HepG2 (cell line): ENCODE measurements at regions not wholly inside any gene's neighbourhood (a gene's known extent, or its start where the extent isn't known, plus 50 kb on each side); places are given as distances from the start of the nearest gene placed in this dataset.

Experiments
- ATAC-seq: fragments of 200-7000 bp; cut with Tn5 transposase; 3 replicates; pipeline ENCODE4 v1.9.1; 2020; ENCODE audit warnings: mild to moderate bottlenecking, moderate library complexity
- BruUV-seq: library from RNA; stranded (reverse); fragments of 400-500 nt; replicated peaks from 2 replicates; lab custom pipeline; 2021; lab: Mats Ljungman, UMichigan
- CTCF ChIA-PET: fragments of 300-600 bp; formaldehyde crosslinking; extraction: SDS; loops from one replicate; lab custom pipeline; 2021; ENCODE audit warnings: low total read pairs, inconsistent platforms, low intra/inter-chr PET ratio; lab: Yijun Ruan, JAX
- POLR2A ChIA-PET: fragments of 350-600 bp; sonication (Branson Sonifier 250); formaldehyde crosslinking; loops from one replicate; lab custom pipeline; 2020; ENCODE audit warnings: antibody characterized with exemption, inconsistent platforms; lab: Yijun Ruan, JAX
- DNase-seq: peaks from one replicate; pipeline ENCODE4 v3.0.0-alpha.2; 2015; ENCODE audit warnings: low spot score
- FAIRE-seq: peaks from 3 replicates; lab custom pipeline; 2011; peaks lifted over from hg19 to GRCh38; lab: Jason Lieb, UNC
- H2AFZ ChIP-seq: one replicate; pipeline ENCODE4 v1.6.1; 2011; ENCODE audit warnings: low read length, inconsistent platforms
- H3K27ac ChIP-seq: fragments of 300-600 bp; 3 replicates; pipeline ENCODE4 v1.8.0; 2011; ENCODE audit warnings: mixed run types, mild to moderate bottlenecking, mixed read lengths, low read length, inconsistent platforms; ENCODE audit not compliant: insufficient read depth; ENCODE audit errors: extremely low read length
- H3K27me3 ChIP-seq, 2 experiments: fragments of 200-600 bp in 1 of 2; 2 replicates in 1 of 2; 3 replicates in 1 of 2; pipeline versions ENCODE4 v1.6.0 to v1.8.0; 2011; ENCODE audit warnings: low read length in 2 of 2, mild to moderate bottlenecking in 2 of 2, moderate library complexity in 2 of 2, inconsistent platforms in 1 of 2; ENCODE audit not compliant: insufficient read depth in 2 of 2, control insufficient read depth in 1 of 2
- H3K36me3 ChIP-seq, 2 experiments: fragments of 200-600 bp in 1 of 2; replicated peaks in 1 of 2; 2 replicates in 1 of 2; 3 replicates in 1 of 2; pipeline versions ENCODE4 v1.5.1 to v1.8.0; 2011; ENCODE audit warnings: low read length in 2 of 2, inconsistent platforms in 1 of 2; ENCODE audit not compliant: insufficient read depth in 2 of 2, control insufficient read depth in 1 of 2
- H3K4me1 ChIP-seq: 2 replicates; pipeline ENCODE4 v1.5.1; 2012; ENCODE audit warnings: low read length, inconsistent platforms; ENCODE audit not compliant: insufficient read depth
- H3K4me2 ChIP-seq: 2 replicates; pipeline ENCODE4 v1.6.0; 2011; ENCODE audit warnings: low read depth, low read length, inconsistent platforms
- H3K4me3 ChIP-seq, 3 experiments: fragments of 200-600 bp in 1 of 3; sonication (generic), shearing (Covaris generic) in 1 of 3; replicated peaks in 1 of 3; 2 replicates each; pipeline ENCODE4 v1.5.1; 2011 to 2016; ENCODE audit warnings: low read length in 3 of 3, inconsistent platforms in 2 of 3, low read depth in 2 of 3, mild to moderate bottlenecking in 2 of 3, control low read depth in 1 of 3, mixed read lengths in 1 of 3; ENCODE audit not compliant: insufficient read depth in 1 of 3
- H3K79me2 ChIP-seq: one replicate; pipeline ENCODE4 v1.6.1; 2011; ENCODE audit warnings: low read length, inconsistent platforms; ENCODE audit not compliant: insufficient read depth
- H3K9ac ChIP-seq: 2 replicates; pipeline ENCODE4 v1.6.0; 2011; ENCODE audit warnings: mild to moderate bottlenecking, low read depth, low read length, inconsistent platforms; ENCODE audit not compliant: insufficient read depth
- H3K9me3 ChIP-seq: 2 replicates; pipeline ENCODE4 v1.5.1; 2012; ENCODE audit warnings: mild to moderate bottlenecking, low read length
- H4K20me1 ChIP-seq: 2 replicates; pipeline ENCODE4 v1.6.0; 2011; ENCODE audit warnings: inconsistent platforms, mild to moderate bottlenecking, low read length, moderate library complexity; ENCODE audit not compliant: insufficient read depth
- ATF1 ChIP-seq: IDR thresholded peaks from 2 replicates; pipeline ENCODE4 v1.6.1; 2016; ENCODE audit warnings: mild to moderate bottlenecking, control low read depth
- CCDC6 ChIP-seq: sonication (generic); formaldehyde crosslinking; IDR thresholded peaks from 2 replicates; pipeline ENCODE4 v1.8.1; 2022; ENCODE audit warnings: mild to moderate bottlenecking, missing genetic modification reagents, moderate library complexity
- GFI1 ChIP-seq: sonication (generic); formaldehyde crosslinking; IDR thresholded peaks from 2 replicates; pipeline ENCODE4 v1.5.0; 2020; ENCODE audit warnings: missing genetic modification reagents, mild to moderate bottlenecking, borderline replicate concordance
- HCFC1 ChIP-seq: fragments of 150-350 bp; IDR thresholded peaks from 2 replicates; pipeline ENCODE4 v1.6.1; 2014; ENCODE audit warnings: low read depth, low read length
- MED8 ChIP-seq: sonication (generic); formaldehyde crosslinking; IDR thresholded peaks from 2 replicates; pipeline ENCODE4 v1.8.1; 2023; ENCODE audit warnings: mild to moderate bottlenecking, missing genetic modification reagents; ENCODE audit not compliant: insufficient replicate concordance
- RNF2 ChIP-seq: fragments of 450-650 bp; conservative IDR thresholded peaks from 2 replicates; pipeline ENCODE4 v1.6.1; 2016; ENCODE audit warnings: low read depth
- TRIM24 ChIP-seq: sonication (generic); formaldehyde crosslinking; IDR thresholded peaks from 2 replicates; pipeline ENCODE4 v1.8.0; 2022; ENCODE audit warnings: mild to moderate bottlenecking, missing genetic modification reagents
- U2AF2 ChIP-seq: fragments of 200-400 bp; formaldehyde crosslinking; IDR thresholded peaks from 2 replicates; pipeline ENCODE4 v1.6.1; 2017; ENCODE audit warnings: low read depth, mild to moderate bottlenecking, low read length
- ZNF138 ChIP-seq: sonication (generic); formaldehyde crosslinking; IDR thresholded peaks from 2 replicates; pipeline ENCODE4 v1.5.0; 2020; ENCODE audit warnings: mild to moderate bottlenecking, low read depth, missing genetic modification reagents
- ZNF256 ChIP-seq: sonication (generic); formaldehyde crosslinking; conservative IDR thresholded peaks from 2 replicates; pipeline ENCODE4 v1.4.0; 2020; ENCODE audit warnings: missing genetic modification reagents
- ZNF431 ChIP-seq: sonication (generic); formaldehyde crosslinking; IDR thresholded peaks from 2 replicates; pipeline ENCODE4 v1.9.0; 2022; ENCODE audit warnings: missing genetic modification reagents, low read depth, mild to moderate bottlenecking, borderline replicate concordance
- ZNF562 ChIP-seq: sonication (generic); formaldehyde crosslinking; IDR thresholded peaks from 2 replicates; pipeline ENCODE4 v1.8.0; 2022; ENCODE audit warnings: missing genetic modification reagents, borderline replicate concordance
- ZNF7 ChIP-seq: IDR thresholded peaks from 2 replicates; pipeline ENCODE4 v1.6.1; 2016; ENCODE audit warnings: missing biosample characterization, missing genetic modification reagents
- ZNF777 ChIP-seq: sonication (generic); formaldehyde crosslinking; IDR thresholded peaks from 2 replicates; pipeline ENCODE4 v1.4.0; 2020; ENCODE audit warnings: missing genetic modification reagents
- ZNF841 ChIP-seq: sonication (generic); formaldehyde crosslinking; IDR thresholded peaks from 2 replicates; pipeline ENCODE4 v1.8.1; 2023; ENCODE audit warnings: missing genetic modification reagents, borderline replicate concordance
- ZSCAN30 ChIP-seq: sonication (generic); formaldehyde crosslinking; IDR thresholded peaks from 2 replicates; pipeline ENCODE4 v1.5.0; 2020; ENCODE audit warnings: mild to moderate bottlenecking, missing genetic modification reagents
- WGBS: methylation state at CpG from one replicate; pipeline ENCODE4 v1.1.6; 2017; ENCODE audit warnings: low lambda C conversion rate; 5-methylcytosine and 5-hydroxymethylcytosine counted together
- in situ Hi-C: cut with HindIII; loops from 2 replicates; pipeline ENCODE4 v1.10.0; 2017; ENCODE audit warnings: low pct_unique_long_range_greater_than_20kb; ENCODE audit not compliant: extremely low pct_ligation_motif_present
- intact Hi-C: fragments of 100-400 bp; cut with micrococcal nuclease; formaldehyde crosslinking; loops from one replicate; pipeline ENCODE4 v1.10.0; 2022; ENCODE audit not compliant: unreplicated experiment
- TF ChIP-seq, protein P1 (sequence below): sonication (generic); formaldehyde crosslinking; IDR thresholded peaks from 2 replicates; pipeline ENCODE4 v1.4.0; 2020; ENCODE audit warnings: missing genetic modification reagents
- TF ChIP-seq, protein P2 (sequence below): sonication (generic); formaldehyde crosslinking; IDR thresholded peaks from 2 replicates; pipeline ENCODE4 v1.4.0; 2020; ENCODE audit warnings: missing genetic modification reagents
- TF ChIP-seq, protein P3 (sequence below): sonication (generic); formaldehyde crosslinking; IDR thresholded peaks from 2 replicates; pipeline ENCODE4 v1.4.0; 2020; ENCODE audit warnings: missing genetic modification reagents, borderline replicate concordance

DNA sequence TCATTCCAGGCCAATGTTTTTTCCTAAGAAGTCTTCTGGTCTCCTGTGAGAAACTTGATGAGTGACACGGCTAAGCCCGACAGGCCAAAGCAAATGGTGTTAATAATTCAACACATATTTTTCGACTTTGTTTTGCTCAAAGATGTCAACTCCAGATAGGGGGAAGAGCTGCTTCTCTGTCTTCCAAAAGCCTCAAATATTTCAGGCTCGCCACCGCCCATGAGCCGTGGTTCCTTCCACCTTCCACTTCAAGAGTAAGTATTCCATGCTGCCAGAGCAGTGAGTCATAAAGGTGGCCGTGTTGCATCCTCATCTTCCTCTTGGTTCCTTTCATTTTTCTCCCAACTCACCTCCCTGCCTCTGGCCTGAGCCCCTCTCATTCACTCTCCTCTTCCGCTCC is 272.6 kb downstream of the EFNB2 start:
- no peaks in the 10 kb centered on the region for H3K79me2 ChIP-seq
- H3K4me2 ChIP-seq: no peak overlapping the region
- no peak for FAIRE-seq
- H3K4me3 ChIP-seq: no peak overlapping the region
- no peak overlapping the region for H3K9ac ChIP-seq
- no peaks in the 10 kb centered on the region for H4K20me1 ChIP-seq
- H3K27ac ChIP-seq: no peak overlapping the region
- H2AFZ ChIP-seq: no peak overlapping the region
- 36% methylated on average over 8 of the region's 8 CpGs for WGBS
- no TSS peak for BruUV-seq
- TF ChIP-seq HCFC1 (no peak), ZSCAN30 (no peak), ZNF562 (CRISPR knock-in tag) (no peak), ZNF256 (CRISPR knock-in tag) (no peak), ATF1 (CRISPR knock-in tag) (no peak), GFI1 (CRISPR knock-in tag) (no peak), ZNF431 (CRISPR knock-in tag) (no peak), ZNF777 (CRISPR knock-in tag) (no peak), ZNF841 (CRISPR knock-in tag) (no peak), ZNF138 (CRISPR knock-in tag) (no peak), CCDC6 (CRISPR knock-in tag) (no peak), MED8 (CRISPR knock-in tag) (no peak), RNF2 (no peak), ZNF7 (CRISPR knock-in tag) (no peak), U2AF2 (no peak), TRIM24 (CRISPR knock-in tag) (no peak)
- TF ChIP-seq, protein P1, sequence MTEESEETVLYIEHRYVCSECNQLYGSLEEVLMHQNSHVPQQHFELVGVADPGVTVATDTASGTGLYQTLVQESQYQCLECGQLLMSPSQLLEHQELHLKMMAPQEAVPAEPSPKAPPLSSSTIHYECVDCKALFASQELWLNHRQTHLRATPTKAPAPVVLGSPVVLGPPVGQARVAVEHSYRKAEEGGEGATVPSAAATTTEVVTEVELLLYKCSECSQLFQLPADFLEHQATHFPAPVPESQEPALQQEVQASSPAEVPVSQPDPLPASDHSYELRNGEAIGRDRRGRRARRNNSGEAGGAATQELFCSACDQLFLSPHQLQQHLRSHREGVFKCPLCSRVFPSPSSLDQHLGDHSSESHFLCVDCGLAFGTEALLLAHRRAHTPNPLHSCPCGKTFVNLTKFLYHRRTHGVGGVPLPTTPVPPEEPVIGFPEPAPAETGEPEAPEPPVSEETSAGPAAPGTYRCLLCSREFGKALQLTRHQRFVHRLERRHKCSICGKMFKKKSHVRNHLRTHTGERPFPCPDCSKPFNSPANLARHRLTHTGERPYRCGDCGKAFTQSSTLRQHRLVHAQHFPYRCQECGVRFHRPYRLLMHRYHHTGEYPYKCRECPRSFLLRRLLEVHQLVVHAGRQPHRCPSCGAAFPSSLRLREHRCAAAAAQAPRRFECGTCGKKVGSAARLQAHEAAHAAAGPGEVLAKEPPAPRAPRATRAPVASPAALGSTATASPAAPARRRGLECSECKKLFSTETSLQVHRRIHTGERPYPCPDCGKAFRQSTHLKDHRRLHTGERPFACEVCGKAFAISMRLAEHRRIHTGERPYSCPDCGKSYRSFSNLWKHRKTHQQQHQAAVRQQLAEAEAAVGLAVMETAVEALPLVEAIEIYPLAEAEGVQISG (CRISPR knock-in tag): no peak
- TF ChIP-seq, protein P2, sequence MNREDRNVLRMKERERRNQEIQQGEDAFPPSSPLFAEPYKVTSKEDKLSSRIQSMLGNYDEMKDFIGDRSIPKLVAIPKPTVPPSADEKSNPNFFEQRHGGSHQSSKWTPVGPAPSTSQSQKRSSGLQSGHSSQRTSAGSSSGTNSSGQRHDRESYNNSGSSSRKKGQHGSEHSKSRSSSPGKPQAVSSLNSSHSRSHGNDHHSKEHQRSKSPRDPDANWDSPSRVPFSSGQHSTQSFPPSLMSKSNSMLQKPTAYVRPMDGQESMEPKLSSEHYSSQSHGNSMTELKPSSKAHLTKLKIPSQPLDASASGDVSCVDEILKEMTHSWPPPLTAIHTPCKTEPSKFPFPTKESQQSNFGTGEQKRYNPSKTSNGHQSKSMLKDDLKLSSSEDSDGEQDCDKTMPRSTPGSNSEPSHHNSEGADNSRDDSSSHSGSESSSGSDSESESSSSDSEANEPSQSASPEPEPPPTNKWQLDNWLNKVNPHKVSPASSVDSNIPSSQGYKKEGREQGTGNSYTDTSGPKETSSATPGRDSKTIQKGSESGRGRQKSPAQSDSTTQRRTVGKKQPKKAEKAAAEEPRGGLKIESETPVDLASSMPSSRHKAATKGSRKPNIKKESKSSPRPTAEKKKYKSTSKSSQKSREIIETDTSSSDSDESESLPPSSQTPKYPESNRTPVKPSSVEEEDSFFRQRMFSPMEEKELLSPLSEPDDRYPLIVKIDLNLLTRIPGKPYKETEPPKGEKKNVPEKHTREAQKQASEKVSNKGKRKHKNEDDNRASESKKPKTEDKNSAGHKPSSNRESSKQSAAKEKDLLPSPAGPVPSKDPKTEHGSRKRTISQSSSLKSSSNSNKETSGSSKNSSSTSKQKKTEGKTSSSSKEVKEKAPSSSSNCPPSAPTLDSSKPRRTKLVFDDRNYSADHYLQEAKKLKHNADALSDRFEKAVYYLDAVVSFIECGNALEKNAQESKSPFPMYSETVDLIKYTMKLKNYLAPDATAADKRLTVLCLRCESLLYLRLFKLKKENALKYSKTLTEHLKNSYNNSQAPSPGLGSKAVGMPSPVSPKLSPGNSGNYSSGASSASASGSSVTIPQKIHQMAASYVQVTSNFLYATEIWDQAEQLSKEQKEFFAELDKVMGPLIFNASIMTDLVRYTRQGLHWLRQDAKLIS: no peak
- TF ChIP-seq, protein P3, sequence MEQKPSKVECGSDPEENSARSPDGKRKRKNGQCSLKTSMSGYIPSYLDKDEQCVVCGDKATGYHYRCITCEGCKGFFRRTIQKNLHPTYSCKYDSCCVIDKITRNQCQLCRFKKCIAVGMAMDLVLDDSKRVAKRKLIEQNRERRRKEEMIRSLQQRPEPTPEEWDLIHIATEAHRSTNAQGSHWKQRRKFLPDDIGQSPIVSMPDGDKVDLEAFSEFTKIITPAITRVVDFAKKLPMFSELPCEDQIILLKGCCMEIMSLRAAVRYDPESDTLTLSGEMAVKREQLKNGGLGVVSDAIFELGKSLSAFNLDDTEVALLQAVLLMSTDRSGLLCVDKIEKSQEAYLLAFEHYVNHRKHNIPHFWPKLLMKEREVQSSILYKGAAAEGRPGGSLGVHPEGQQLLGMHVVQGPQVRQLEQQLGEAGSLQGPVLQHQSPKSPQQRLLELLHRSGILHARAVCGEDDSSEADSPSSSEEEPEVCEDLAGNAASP (CRISPR knock-in tag): no peak
- no peak for DNase-seq
- no peaks in the 10 kb centered on the region for H3K9me3 ChIP-seq
- CTCF ChIA-PET: no interaction called here
- no peak for ATAC-seq
- in situ Hi-C loops (no loop called here), intact Hi-C loops (no loop called here)
- no peaks in the 10 kb centered on the region for H3K27me3 ChIP-seq
- no peaks in the 10 kb centered on the region for H3K36me3 ChIP-seq
- no peaks in the 10 kb centered on the region for H3K4me1 ChIP-seq
- POLR2A ChIA-PET: no interaction called here
